Activated CD8-positive, alpha-beta memory T cell treated with anti-CD3 and anti-CD28 coated beads, Interleukin-2, amount 50 U/mL, for 1 hour (primary cell): ENCODE measurements at regions not wholly inside any gene's neighbourhood (a gene's known extent, or its start where the extent isn't known, plus 50 kb on each side); places are given as distances from the start of the nearest gene placed in this dataset.
"Not testable (repeated sequence)": the region's sequence is repeated elsewhere in the genome, so short reads cannot be mapped to it uniquely, and the experiment has no call there.

Experiments used
- DNase-seq: peaks from one replicate; pipeline ENCODE4 v3.0.0-alpha.2; 2020; ENCODE audit errors: extremely low read depth

DNA sequence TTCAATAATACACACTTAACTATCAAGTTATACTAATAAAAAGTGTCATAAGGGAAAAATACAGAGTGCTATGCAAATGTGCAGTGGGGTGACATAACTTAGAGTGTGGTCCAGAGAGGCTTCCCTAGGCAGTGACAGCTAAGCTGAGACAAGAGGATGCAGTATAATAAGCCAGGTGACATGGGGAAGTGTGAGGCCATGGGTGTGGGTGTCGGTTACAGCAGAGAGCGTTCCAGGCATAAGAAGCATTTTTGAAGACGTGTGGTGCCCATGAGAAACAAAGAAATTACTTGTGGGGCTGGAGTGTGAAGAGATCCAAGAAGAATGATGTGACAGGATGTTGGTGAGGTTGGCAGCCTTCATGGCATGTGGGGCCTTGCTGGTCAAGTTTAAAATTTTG is 78.1 kb upstream of the PICALM start:
- DNase-seq: no peak

GRCh38 chr11:86145439-86146156 is 76.7 kb upstream of the PICALM start:
- DNase-seq: no peak

GRCh38 chr11:86144846-86145245 is 76.0 kb upstream of the PICALM start:
- DNase-seq: no peak

DNA sequence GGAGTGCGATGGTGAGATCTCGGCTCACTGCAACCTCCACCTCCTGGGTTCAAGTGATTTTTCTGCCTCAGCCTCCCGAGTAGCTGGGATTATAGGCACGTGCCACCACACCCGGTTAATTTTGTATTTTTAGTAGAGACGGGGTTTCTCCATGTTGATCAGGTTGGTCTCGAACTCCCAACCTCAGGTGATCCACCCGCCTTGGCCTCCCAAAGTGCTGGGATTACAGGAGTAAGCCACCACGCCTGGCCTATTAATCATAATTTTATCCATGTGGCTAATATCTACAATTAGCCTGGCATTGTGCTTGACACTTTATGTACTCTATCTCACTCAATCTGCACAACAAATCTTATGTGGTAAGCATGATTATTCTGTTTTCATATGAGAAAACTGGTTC is 75.2 kb upstream of the PICALM start:
- DNase-seq: not testable (repeated sequence)

DNA sequence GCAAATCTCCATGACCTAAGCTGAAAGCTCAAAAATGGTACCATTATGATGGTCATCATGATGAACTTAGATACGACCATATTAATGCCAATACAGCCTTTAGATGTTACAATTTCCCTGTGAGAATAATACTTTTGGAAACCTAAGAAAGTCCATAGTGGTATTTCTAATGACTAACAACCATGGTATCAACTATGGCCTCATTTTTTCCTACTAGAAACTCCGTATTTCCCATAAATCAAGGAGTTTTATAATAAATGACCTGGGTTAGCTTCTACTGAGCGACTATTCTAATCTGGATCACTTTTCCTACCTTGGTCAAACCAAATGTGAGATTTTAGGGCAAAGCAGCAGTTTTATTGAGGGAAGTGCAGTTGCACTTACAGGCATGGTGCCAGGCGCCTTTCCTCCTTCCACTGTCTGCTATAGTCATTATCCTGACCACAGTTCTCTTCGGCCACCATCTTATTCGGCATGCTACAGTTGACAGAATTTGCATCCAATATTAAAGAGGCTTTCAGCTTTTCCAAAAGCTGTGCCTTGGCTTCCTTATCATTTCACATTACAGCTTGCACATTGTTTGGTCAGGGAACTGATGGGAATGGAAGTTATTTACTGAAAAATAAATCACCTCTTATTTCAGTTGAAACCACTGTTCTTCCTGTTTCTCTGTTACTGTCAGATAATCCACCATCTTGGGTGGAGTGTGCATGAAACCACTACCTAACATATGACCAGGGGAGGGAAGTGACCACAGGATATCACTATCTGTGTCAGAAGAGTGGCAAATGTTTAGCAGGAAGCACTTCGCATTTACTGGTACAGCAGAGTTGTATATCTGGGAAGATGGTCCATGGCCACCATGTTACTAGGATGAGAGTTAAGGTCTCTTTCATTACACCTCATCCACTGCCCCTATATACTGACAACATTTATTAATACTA is 74.5 kb upstream of the PICALM start:
- DNase-seq: no peak

- DNase-seq: no peak
Measured at GRCh38 chr11:86142170-86142569, 73.3 kb upstream of the PICALM start.

- DNase-seq: no peak
Measured at GRCh38 chr11:86141727-86142126, 72.8 kb upstream of the PICALM start.

GRCh38 chr11:86140334-86140990 is 71.6 kb upstream of the PICALM start:
- DNase-seq: no peak

GRCh38 chr11:86138958-86139357 is 70.1 kb upstream of the PICALM start:
- DNase-seq: no peak

DNA sequence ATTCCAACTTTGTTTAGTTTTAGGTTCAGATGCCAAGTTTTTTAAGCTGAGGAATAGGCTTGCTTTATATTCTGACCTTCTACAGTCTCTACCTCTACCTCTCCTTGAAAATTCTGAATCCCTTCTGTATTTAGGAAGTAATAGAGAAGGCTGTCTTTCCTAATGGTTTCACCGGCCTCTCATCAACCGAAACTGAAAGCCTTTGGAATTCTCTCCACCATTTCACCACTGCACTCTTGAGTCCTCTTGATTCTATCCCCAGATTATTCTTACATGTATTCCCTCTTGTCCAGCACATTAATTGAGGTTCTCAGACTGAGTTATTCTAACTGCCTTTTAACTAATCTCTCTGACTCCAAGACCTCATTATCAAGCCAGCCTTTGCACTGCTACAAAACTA is 67.7 kb upstream of the PICALM start:
- DNase-seq: no peak

DNA sequence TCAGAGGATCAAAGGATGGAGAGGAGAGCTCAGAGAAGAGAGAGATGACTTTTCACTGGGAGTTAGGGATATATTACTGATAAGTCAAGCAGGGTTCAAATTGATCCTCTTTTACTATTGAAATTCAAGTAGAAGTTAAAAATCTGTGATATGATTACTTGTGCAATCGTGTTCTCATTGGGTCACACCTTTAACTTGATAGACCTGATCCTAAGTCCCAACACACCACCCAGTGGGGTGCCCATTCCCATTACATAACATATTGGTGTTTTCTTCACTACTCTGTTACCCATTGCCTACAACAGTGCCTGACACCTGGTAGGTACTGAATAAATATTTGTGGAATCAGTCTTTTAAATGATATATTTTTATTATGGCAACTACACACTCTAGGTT is 66.4 kb upstream of the PICALM start:
- DNase-seq: no peak

- no peak for DNase-seq
Measured at GRCh38 chr11:86134580-86135318, 65.9 kb upstream of the PICALM start.

- no peak for DNase-seq
Measured at GRCh38 chr11:86132667-86133249, 63.9 kb upstream of the PICALM start.

DNA sequence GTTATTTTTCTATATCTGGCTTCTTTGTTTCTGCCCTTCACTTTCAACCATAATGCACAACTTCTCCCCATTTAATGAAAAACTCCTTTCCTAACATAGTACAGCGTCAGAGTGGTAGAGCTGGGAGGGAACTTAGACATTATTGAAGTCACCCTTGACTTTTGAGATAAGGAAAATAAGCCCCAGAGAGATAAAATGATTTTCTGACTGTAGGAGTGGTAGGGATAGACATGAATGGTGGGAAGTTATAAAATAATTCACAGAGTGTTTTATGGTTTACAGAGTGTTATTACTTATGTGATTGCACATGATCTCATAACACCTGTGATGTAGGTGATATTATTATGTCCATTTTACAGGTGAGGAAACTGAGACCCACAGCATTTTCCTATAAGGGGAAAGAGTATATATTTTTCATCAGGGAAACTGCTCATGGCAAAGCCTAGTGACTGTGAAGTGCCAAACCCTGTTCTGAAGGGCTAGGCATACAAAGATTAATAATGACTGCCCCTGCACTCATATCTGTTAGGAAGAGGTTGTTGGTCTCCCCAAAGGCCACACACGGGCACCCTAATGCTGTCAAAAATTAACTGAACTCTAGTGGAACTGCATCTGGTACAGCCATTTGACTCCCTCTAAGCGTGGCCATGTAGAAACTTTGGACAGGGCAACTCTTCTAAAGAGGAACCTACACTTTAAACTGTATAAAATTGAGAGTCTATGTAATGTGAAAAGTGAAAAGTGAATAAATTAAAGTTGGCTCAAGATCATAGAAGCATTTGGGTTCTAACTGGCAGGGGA is 61.1 kb upstream of the PICALM start:
- DNase-seq: no peak

DNA sequence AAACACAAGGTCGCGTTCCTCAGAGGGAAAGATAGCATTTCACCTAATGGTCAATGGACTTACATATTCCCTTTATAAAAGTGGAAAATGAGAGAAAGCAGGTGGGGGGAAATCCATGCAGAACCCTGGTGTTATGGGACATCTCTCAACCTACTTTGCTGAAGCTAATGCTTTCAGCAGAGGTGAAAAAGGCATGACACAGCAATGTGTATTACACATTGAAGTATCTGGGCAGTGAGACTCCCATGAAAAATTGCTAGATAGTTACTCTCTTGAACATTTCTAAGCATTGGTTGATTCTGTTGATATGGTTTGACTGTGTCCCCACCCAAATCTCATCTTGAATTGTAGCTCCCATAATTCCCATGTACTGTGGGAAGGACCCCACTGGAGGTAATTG is 60.0 kb upstream of the PICALM start:
- no peak for DNase-seq

GRCh38 chr11:86126862-86127261 is 58.0 kb upstream of the PICALM start:
- no peak for DNase-seq

- no peak for DNase-seq
Measured at GRCh38 chr11:86124251-86125233, 55.7 kb upstream of the PICALM start.

GRCh38 chr11:86122773-86123172 is 53.9 kb upstream of the PICALM start:
- DNase-seq: no peak

GRCh38 chr11:86120807-86121206 is 51.9 kb upstream of the PICALM start:
- no peak for DNase-seq
